Activated B cell treated with CpG ODN at 0.5 μM for 24 hours (primary cell): ENCODE measurements at regions not wholly inside any gene's neighbourhood (a gene's known extent, or its start where the extent isn't known, plus 50 kb on each side); places are given as distances from the start of the nearest gene placed in this dataset.
"Not testable (repeated sequence)": the region's sequence is repeated elsewhere in the genome, so short reads cannot be mapped to it uniquely, and the experiment has no call there.

Experiments used
- ATAC-seq: fragments of 200-7000 bp; cut with Tn5 transposase; one replicate; pipeline ENCODE4 v1.10.0; 2021; ENCODE audit warnings: low read depth, mild to moderate bottlenecking, moderate library complexity
- CTCF ChIA-PET: fragments of 350-600 bp; sonication (Branson Sonifier 250); formaldehyde crosslinking; loops from one replicate; lab custom pipeline; 2021; ENCODE audit warnings: antibody characterized with exemption; lab: Charles Lee
- POLR2A ChIA-PET: fragments of 350-600 bp; sonication (Branson Sonifier 250); formaldehyde crosslinking; loops from one replicate; lab custom pipeline; 2021; ENCODE audit warnings: antibody characterized with exemption; lab: Charles Lee
- DNase-seq: peaks from one replicate; pipeline ENCODE4 v3.0.0; 2022
- H3K27ac Mint-ChIP-seq: one replicate; pipeline ENCODE4 v1.8.0; 2020; ENCODE audit warnings: mixed read lengths
- H3K27me3 Mint-ChIP-seq: one replicate; pipeline ENCODE4 v1.8.0; 2021; ENCODE audit warnings: mixed read lengths
- H3K36me3 Mint-ChIP-seq: one replicate; pipeline ENCODE4 v1.8.0; 2021; ENCODE audit warnings: low read depth, mixed read lengths
- H3K4me1 Mint-ChIP-seq: one replicate; pipeline ENCODE4 v1.8.0; 2021; ENCODE audit warnings: mixed read lengths
- H3K4me3 Mint-ChIP-seq: one replicate; pipeline ENCODE4 v1.8.0; 2020; ENCODE audit warnings: mild to moderate bottlenecking, mixed read lengths
- H3K9me3 Mint-ChIP-seq: one replicate; pipeline ENCODE4 v1.8.0; 2020; ENCODE audit warnings: mixed read lengths
- CTCF ChIP-seq: fragments of 200-600 bp; IDR thresholded peaks from one replicate; pipeline ENCODE4 v1.8.0; 2022; ENCODE audit warnings: antibody characterized with exemption, mild to moderate bottlenecking
- intact Hi-C: fragments of 100-400 bp; cut with micrococcal nuclease; formaldehyde crosslinking; loops from one replicate; pipeline ENCODE4 v1.15.1; 2024

DNA sequence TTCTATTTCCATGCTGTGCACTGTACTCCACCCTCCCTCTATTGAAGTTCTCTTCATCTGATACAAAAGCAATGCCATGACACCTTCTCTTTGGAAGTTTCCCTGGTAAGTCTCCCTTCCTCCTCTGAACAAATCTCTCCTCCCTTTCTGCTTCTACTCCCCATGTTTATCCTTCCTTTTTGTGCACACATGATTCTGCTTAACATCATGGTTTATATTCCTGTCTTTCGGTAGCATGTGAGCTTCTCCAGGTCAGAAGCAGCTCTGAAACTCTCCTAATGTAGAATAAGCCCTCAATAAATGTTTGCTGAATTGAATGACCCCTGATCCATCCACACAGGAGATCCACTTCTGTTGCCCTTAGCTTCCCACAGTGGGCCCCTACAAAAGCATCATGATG is 328.6 kb downstream of the PLPP3 start:
- no peak overlapping the region for H3K27ac Mint-ChIP-seq
- DNase-seq (no peak), ATAC-seq (no peak)
- intact Hi-C loops, result no loop called here
- POLR2A ChIA-PET, result no interaction called here
- no peaks in the 10 kb centered on the region for H3K36me3 Mint-ChIP-seq
- no peak overlapping the region for H3K4me3 Mint-ChIP-seq
- peaks cover 6% of the 10 kb centered on the region for H3K4me1 Mint-ChIP-seq
- TF ChIP-seq CTCF, result no peak
- H3K27me3 Mint-ChIP-seq, result peaks cover 8% of the 10 kb centered on the region
- CTCF ChIA-PET, result no interaction called here
- no peaks in the 10 kb centered on the region for H3K9me3 Mint-ChIP-seq

DNA sequence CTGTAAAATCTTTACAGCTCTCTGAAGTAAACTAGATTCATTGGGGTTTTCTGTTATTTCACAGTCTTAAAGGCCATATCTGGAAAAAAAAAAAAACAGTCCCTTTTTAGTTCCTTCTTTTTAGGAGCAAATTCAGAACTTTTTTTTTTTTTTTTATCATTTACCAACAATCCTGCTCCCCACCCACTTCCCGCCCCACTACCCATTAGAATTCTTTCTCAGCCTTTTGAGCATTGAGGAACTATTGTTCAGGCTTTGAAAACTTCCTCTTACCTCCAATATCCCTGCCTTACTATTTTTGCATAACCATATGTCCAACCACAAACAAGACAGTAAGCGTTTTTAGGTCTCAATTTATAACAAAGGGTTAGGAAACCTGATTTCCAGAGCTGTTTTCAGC is 330.1 kb downstream of the PLPP3 start:
- no peak overlapping the region for H3K27ac Mint-ChIP-seq
- intact Hi-C loops, result no loop called here

DNA sequence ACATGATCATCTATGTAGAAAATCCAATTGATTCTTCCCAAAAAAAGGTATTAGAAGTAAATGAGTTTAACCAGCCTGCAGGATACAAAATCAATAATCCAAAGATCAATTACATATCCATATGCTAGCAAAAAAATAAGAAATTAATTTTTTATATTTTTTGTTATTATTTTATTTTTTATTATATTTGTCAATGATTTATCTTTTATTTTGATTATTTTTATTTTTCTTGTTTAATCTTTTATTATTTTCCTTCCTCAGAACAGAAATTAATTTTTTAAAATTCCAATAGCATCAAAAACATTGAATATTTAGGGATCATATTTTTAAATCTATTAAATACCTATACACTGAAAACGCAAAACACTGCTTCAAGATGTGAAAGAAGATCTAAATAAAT is 331.2 kb downstream of the PLPP3 start:
- no peak overlapping the region for H3K27ac Mint-ChIP-seq
- no peaks in the 10 kb centered on the region for H3K9me3 Mint-ChIP-seq
- ChIA-PET POLR2A (no interaction called here), CTCF (no interaction called here)
- H3K27me3 Mint-ChIP-seq, result peaks cover 9% of the 10 kb centered on the region
- peaks cover 2% of the 10 kb centered on the region for H3K36me3 Mint-ChIP-seq
- intact Hi-C loops, result no loop called here
- DNase-seq (no peak), ATAC-seq (no peak)
- TF ChIP-seq CTCF, result no peak
- no peak overlapping the region for H3K4me3 Mint-ChIP-seq
- peaks cover 6% of the 10 kb centered on the region for H3K4me1 Mint-ChIP-seq

More for the DNA sequence above, 330.1 kb downstream of the PLPP3 start:
- POLR2A ChIA-PET, result no interaction called here
- Mint-ChIP-seq H3K36me3 (peaks cover 2% of the 10 kb centered on the region), H3K27me3 (peaks cover 8% of the 10 kb centered on the region), H3K4me3 (no peak overlapping the region), H3K4me1 (peaks cover 6% of the 10 kb centered on the region), H3K9me3 (no peaks in the 10 kb centered on the region)
- DNase-seq (no peak), ATAC-seq (no peak)
- CTCF ChIA-PET, result no interaction called here
- TF ChIP-seq CTCF, result no peak

DNA sequence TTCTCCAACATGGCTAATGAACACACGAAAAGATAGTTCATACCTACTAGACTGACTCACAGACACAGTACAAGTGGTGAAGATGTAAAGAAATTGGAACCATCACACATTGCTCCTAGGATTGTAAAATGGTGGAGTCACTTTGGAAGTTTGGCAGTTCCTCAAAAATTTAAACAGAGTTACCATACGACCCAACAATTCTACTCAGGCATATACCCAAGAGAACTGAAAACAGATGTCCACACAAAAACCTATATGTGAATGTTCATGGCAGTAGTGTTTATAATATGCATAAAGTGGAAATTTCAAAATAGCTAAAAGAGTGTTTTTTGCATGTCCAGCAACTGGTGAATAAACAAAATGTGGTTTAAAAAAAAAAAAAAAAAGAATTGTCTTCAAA is 332.6 kb downstream of the PLPP3 start:
- H3K4me3 Mint-ChIP-seq, H3K27ac Mint-ChIP-seq, H3K4me1 Mint-ChIP-seq, CTCF ChIA-PET, H3K36me3 Mint-ChIP-seq, ATAC-seq, intact Hi-C loops, DNase-seq, H3K27me3 Mint-ChIP-seq, H3K9me3 Mint-ChIP-seq, POLR2A ChIA-PET: not testable (repeated sequence)

GRCh38 chr1:56240400-56240799 is 339.0 kb downstream of the PLPP3 start:
- POLR2A ChIA-PET, result no interaction called here

More at GRCh38 chr1:56240400-56240799, 339.0 kb downstream of the PLPP3 start:
- Mint-ChIP-seq H3K4me3 (no peak overlapping the region), H3K27me3 (peaks cover 2% of the 10 kb centered on the region), H3K27ac (no peak overlapping the region), H3K36me3 (peaks cover 2% of the 10 kb centered on the region), H3K4me1 (no peaks in the 10 kb centered on the region), H3K9me3 (peaks cover 7% of the 10 kb centered on the region)
- DNase-seq (no peak), ATAC-seq (no peak)
- CTCF ChIA-PET, result no interaction called here
- intact Hi-C loops, result no loop called here
- TF ChIP-seq CTCF, result no peak
